ENCODE measurements at regions not wholly inside any gene's neighbourhood (a gene's known extent, or its start where the extent isn't known, plus 50 kb on each side); places are given as distances from the start of the nearest gene placed in this dataset.
"Not testable (repeated sequence)": the region's sequence is repeated elsewhere in the genome, so short reads cannot be mapped to it uniquely, and the experiment has no call there.

- no peaks in the 10 kb centered on the region for H3K36me3 Mint-ChIP-seq
Observed at GRCh38 chr11:34788642-34789041, 127.5 kb downstream of the APIP start.

GRCh38 chr11:34787895-34788294, 128.3 kb downstream of the APIP start:
- Mint-ChIP-seq H3K27me3 (peaks cover 13% of the 10 kb centered on the region), H3K36me3 (no peaks in the 10 kb centered on the region), H3K27ac (no peak overlapping the region), H3K4me3 (no peak overlapping the region), H3K9me3 (peaks cover 7% of the 10 kb centered on the region), H3K4me1 (peaks cover 6% of the 10 kb centered on the region)
- CTCF ChIA-PET: no interaction called here
- no peak for DNase-seq

More at GRCh38 chr11:34788642-34789041, 127.5 kb downstream of the APIP start:
- H3K4me1 Mint-ChIP-seq: peaks cover 6% of the 10 kb centered on the region
- H3K9me3 Mint-ChIP-seq: peaks cover 7% of the 10 kb centered on the region
- CTCF ChIA-PET: no interaction called here
- H3K27ac Mint-ChIP-seq: no peak overlapping the region
- peaks cover 13% of the 10 kb centered on the region for H3K27me3 Mint-ChIP-seq
- DNase-seq: no peak
- no peak overlapping the region for H3K4me3 Mint-ChIP-seq

DNA sequence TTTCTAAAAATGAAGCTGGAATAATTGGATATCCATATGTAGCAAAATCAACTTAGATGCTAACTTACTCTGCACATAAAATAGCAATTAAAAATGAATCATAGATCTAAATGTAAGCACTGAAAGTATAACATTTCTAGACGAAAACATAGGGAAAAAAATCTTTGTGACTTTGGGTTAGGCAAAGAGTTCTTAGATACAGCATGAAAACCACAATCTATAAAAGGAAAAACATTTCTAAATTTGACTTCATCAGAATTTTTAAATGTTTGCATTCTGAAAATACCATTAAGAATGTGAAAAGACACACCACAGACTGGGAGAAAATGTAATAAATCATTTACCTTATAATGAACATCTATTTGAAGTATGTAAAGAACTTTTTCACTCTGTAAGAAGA, 128.8 kb downstream of the APIP start:
- H3K4me3 Mint-ChIP-seq: no peak overlapping the region
- CTCF ChIA-PET: no interaction called here
- DNase-seq: no peak
- H3K36me3 Mint-ChIP-seq: no peaks in the 10 kb centered on the region
- no peak overlapping the region for H3K27ac Mint-ChIP-seq
- H3K4me1 Mint-ChIP-seq: peaks cover 6% of the 10 kb centered on the region
- peaks cover 7% of the 10 kb centered on the region for H3K9me3 Mint-ChIP-seq
- peaks cover 13% of the 10 kb centered on the region for H3K27me3 Mint-ChIP-seq

- DNase-seq: no peak
- peaks cover 8% of the 10 kb centered on the region for H3K27me3 Mint-ChIP-seq
- H3K9me3 Mint-ChIP-seq: no peaks in the 10 kb centered on the region
- H3K27ac Mint-ChIP-seq: no peak overlapping the region
- no peak overlapping the region for H3K4me3 Mint-ChIP-seq
- no peaks in the 10 kb centered on the region for H3K4me1 Mint-ChIP-seq
- H3K36me3 Mint-ChIP-seq: no peaks in the 10 kb centered on the region
- CTCF ChIA-PET: no interaction called here
Observed at GRCh38 chr11:34784318-34784841, 131.8 kb downstream of the APIP start.

- no peaks in the 10 kb centered on the region for H3K4me1 Mint-ChIP-seq
Observed at GRCh38 chr11:34783816-34784317, 132.3 kb downstream of the APIP start.

GRCh38 chr11:34781826-34782225, 134.4 kb downstream of the APIP start:
- H3K9me3 Mint-ChIP-seq, H3K36me3 Mint-ChIP-seq, H3K4me3 Mint-ChIP-seq, DNase-seq, H3K4me1 Mint-ChIP-seq, CTCF ChIA-PET, H3K27ac Mint-ChIP-seq: not testable (repeated sequence)
- peaks cover 11% of the 10 kb centered on the region for H3K27me3 Mint-ChIP-seq

More at GRCh38 chr11:34783816-34784317, 132.3 kb downstream of the APIP start:
- H3K9me3 Mint-ChIP-seq: no peaks in the 10 kb centered on the region
- no peaks in the 10 kb centered on the region for H3K36me3 Mint-ChIP-seq
- peaks cover 8% of the 10 kb centered on the region for H3K27me3 Mint-ChIP-seq
- no peak overlapping the region for H3K4me3 Mint-ChIP-seq
- H3K27ac Mint-ChIP-seq: no peak overlapping the region
- DNase-seq: no peak
- CTCF ChIA-PET: no interaction called here

- H3K9me3 Mint-ChIP-seq: no peaks in the 10 kb centered on the region
- peaks cover 15% of the 10 kb centered on the region for H3K27me3 Mint-ChIP-seq
- H3K4me1 Mint-ChIP-seq: no peaks in the 10 kb centered on the region
Observed at GRCh38 chr11:34775417-34775888, 140.7 kb downstream of the APIP start.

DNA sequence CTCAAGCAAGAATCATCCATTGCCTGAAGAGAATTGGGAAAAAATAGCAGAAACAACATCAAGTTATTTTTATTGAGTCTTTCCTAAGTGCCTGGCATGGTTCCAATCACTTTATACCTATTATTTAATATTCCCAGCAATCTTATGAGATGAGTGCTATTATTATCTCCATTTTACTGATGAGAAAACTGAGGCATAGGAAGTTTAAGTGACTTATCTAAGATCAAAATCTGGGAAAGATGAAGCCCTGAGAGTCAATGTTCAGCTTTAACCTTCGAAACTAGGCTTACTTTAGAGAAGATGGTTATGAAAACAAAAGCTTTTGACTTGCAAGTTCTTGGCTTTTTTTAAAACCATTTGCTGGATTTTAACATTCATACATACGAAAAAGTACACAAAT, 141.6 kb downstream of the APIP start:
- Mint-ChIP-seq H3K9me3 (no peaks in the 10 kb centered on the region), H3K36me3 (no peaks in the 10 kb centered on the region), H3K4me1 (no peaks in the 10 kb centered on the region), H3K27me3 (peaks cover 22% of the 10 kb centered on the region), H3K4me3 (no peak overlapping the region), H3K27ac (no peak overlapping the region)
- DNase-seq: no peak
- CTCF ChIA-PET: no interaction called here

More at GRCh38 chr11:34775417-34775888, 140.7 kb downstream of the APIP start:
- DNase-seq: no peak
- no peaks in the 10 kb centered on the region for H3K36me3 Mint-ChIP-seq
- no peak overlapping the region for H3K27ac Mint-ChIP-seq
- CTCF ChIA-PET: no interaction called here
- H3K4me3 Mint-ChIP-seq: no peak overlapping the region

GRCh38 chr11:34773826-34774225, 142.4 kb downstream of the APIP start:
- H3K27ac Mint-ChIP-seq: no peak overlapping the region
- no peak for DNase-seq
- no peaks in the 10 kb centered on the region for H3K9me3 Mint-ChIP-seq
- H3K27me3 Mint-ChIP-seq: peaks cover 21% of the 10 kb centered on the region
- no peak overlapping the region for H3K4me3 Mint-ChIP-seq
- no peaks in the 10 kb centered on the region for H3K36me3 Mint-ChIP-seq
- CTCF ChIA-PET: no interaction called here
- H3K4me1 Mint-ChIP-seq: no peaks in the 10 kb centered on the region

- Mint-ChIP-seq H3K4me3 (no peak overlapping the region), H3K9me3 (no peaks in the 10 kb centered on the region), H3K36me3 (no peaks in the 10 kb centered on the region), H3K27ac (no peak overlapping the region), H3K4me1 (no peaks in the 10 kb centered on the region), H3K27me3 (peaks cover 21% of the 10 kb centered on the region)
- DNase-seq: no peak
- CTCF ChIA-PET: no interaction called here
Observed at GRCh38 chr11:34773211-34773610, 143.0 kb downstream of the APIP start.

GRCh38 chr11:34770111-34770510, 146.1 kb downstream of the APIP start:
- no peak for DNase-seq
- CTCF ChIA-PET: no interaction called here
- Mint-ChIP-seq H3K4me1 (no peaks in the 10 kb centered on the region), H3K4me3 (no peak overlapping the region), H3K36me3 (no peaks in the 10 kb centered on the region), H3K27me3 (peaks cover 18% of the 10 kb centered on the region), H3K27ac (no peak overlapping the region), H3K9me3 (no peaks in the 10 kb centered on the region)

DNA sequence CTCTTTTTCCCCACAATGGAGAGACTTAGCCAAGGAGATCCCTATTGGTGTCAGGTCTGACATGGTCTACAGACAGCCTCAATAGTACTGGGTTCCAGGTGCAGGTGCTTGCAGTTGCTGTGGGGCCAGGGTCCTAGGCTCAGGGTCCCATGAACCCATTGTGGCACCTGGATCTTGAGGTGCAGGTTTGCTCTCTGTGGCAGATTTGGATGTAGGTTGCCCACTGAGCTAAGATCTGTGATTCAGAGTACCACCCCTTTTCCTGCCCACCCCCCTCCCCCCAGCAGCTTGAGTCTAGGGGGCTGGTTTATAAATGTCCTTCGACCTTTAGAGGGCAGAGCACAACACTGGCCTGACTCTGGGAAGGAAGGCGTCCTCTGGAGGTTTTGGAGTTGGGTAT, 147.0 kb downstream of the APIP start:
- Mint-ChIP-seq H3K36me3 (no peaks in the 10 kb centered on the region), H3K4me3 (no peak overlapping the region), H3K9me3 (no peaks in the 10 kb centered on the region), H3K4me1 (no peaks in the 10 kb centered on the region), H3K27ac (no peak overlapping the region), H3K27me3 (peaks cover 18% of the 10 kb centered on the region)
- CTCF ChIA-PET: no interaction called here
- DNase-seq: no peak

DNA sequence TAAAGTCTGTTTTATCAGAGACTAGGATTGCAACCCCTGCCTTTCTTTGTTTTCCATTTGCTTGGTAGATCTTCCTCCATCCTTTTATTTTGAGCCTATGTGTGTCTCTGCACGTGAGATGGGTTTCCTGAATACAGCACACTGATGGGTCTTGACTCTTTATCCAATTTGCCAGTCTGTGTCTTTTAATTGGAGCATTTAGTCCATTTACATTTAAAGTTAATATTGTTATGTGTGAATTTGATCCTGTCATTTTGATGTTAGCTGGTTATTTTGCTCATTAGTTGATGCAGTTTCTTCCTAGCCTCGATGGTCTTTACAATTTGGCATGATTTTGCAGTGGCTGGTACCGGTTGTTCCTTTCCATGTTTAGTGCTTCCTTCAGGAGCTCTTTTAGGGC, 141.7 kb downstream of the EHF start:
- H3K4me3 Mint-ChIP-seq, H3K4me1 Mint-ChIP-seq, H3K9me3 Mint-ChIP-seq, H3K27ac Mint-ChIP-seq, H3K36me3 Mint-ChIP-seq, DNase-seq, CTCF ChIA-PET, H3K27me3 Mint-ChIP-seq: not testable (repeated sequence)

GRCh38 chr11:34758262-34758661, 137.4 kb downstream of the EHF start:
- H3K9me3 Mint-ChIP-seq: no peaks in the 10 kb centered on the region
- DNase-seq: no peak
- no peak overlapping the region for H3K4me3 Mint-ChIP-seq
- no peaks in the 10 kb centered on the region for H3K36me3 Mint-ChIP-seq
- H3K27ac Mint-ChIP-seq: no peak overlapping the region
- CTCF ChIA-PET: interaction anchor here (0.6 kb wide), 1 partner anchor 8 kb away, joined by 3 read pairs; no protein-coding TSS in a partner anchor
- H3K27me3 Mint-ChIP-seq: peaks cover 7% of the 10 kb centered on the region
- H3K4me1 Mint-ChIP-seq: no peaks in the 10 kb centered on the region

- H3K4me1 Mint-ChIP-seq: no peaks in the 10 kb centered on the region
- no peak overlapping the region for H3K27ac Mint-ChIP-seq
- H3K36me3 Mint-ChIP-seq: no peaks in the 10 kb centered on the region
- H3K4me3 Mint-ChIP-seq: no peak overlapping the region
- H3K9me3 Mint-ChIP-seq: no peaks in the 10 kb centered on the region
- DNase-seq: no peak
- H3K27me3 Mint-ChIP-seq: peaks cover 7% of the 10 kb centered on the region
- CTCF ChIA-PET: no interaction called here
Observed at GRCh38 chr11:34757026-34757451, 136.1 kb downstream of the EHF start.

DNA sequence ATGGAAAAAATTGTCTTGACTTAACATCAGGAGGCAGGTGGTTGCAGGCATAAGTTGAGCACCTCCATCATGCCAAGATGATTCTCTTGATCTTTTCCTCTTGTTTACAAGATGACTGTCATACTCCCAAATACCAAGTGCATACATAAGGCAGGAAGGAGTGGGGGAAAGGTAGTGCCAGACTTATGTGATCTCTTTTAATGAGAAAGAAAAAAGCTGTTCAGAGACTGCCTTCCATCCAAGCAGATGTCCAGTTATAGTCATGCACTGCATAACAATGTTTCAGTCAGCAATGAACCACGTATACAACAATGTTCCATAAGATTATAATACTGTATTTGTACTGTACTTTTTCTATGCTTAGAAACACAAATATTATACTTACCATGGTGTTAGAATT, 135.7 kb downstream of the EHF start:
- H3K36me3 Mint-ChIP-seq: no peaks in the 10 kb centered on the region
- DNase-seq: no peak
- no peak overlapping the region for H3K27ac Mint-ChIP-seq
- no peaks in the 10 kb centered on the region for H3K9me3 Mint-ChIP-seq
- peaks cover 9% of the 10 kb centered on the region for H3K27me3 Mint-ChIP-seq
- CTCF ChIA-PET: no interaction called here
- H3K4me1 Mint-ChIP-seq: no peaks in the 10 kb centered on the region
- H3K4me3 Mint-ChIP-seq: no peak overlapping the region
